Smooth muscle cell (in vitro differentiated cells): ENCODE measurements at regions not wholly inside any gene's neighbourhood (a gene's known extent, or its start where the extent isn't known, plus 50 kb on each side); places are given as distances from the start of the nearest gene placed in this dataset.

ENCODE experiments used
- DNase-seq: peaks from one replicate; lab custom pipeline; 2025; ENCODE audit not compliant: unreplicated experiment; lab: John Stamatoyannopoulos, UW
- H2AFZ ChIP-seq: fragments of 200-600 bp; sonication (generic); 2 replicates; pipeline ENCODE4 v1.6.0; 2016; ENCODE audit warnings: antibody characterized with exemption, low read depth, mild to moderate bottlenecking
- H3F3A ChIP-seq: fragments of 200-600 bp; sonication (generic); 2 replicates; pipeline ENCODE4 v1.6.0; 2017; ENCODE audit warnings: antibody characterized with exemption, low read depth
- H3K27ac ChIP-seq: fragments of 200-600 bp; sonication (generic); 2 replicates; pipeline ENCODE4 v1.5.1; 2016; ENCODE audit warnings: low read depth, mild to moderate bottlenecking
- H3K27me3 ChIP-seq: fragments of 200-600 bp; sonication (generic); 2 replicates; pipeline ENCODE4 v1.6.1; 2016; ENCODE audit warnings: low read depth, mild to moderate bottlenecking
- H3K36me3 ChIP-seq: fragments of 200-600 bp; sonication (generic); 2 replicates; pipeline ENCODE4 v1.5.1; 2016; ENCODE audit warnings: low read depth
- H3K4me1 ChIP-seq: fragments of 200-600 bp; sonication (generic); 2 replicates; pipeline ENCODE4 v1.5.1; 2016; ENCODE audit warnings: low read depth
- H3K4me2 ChIP-seq: fragments of 200-600 bp; sonication (generic); 2 replicates; pipeline ENCODE4 v1.6.0; 2016; ENCODE audit warnings: mild to moderate bottlenecking
- H3K4me3 ChIP-seq: fragments of 200-600 bp; sonication (generic); 2 replicates; pipeline ENCODE4 v1.5.1; 2016; ENCODE audit warnings: mild to moderate bottlenecking
- H3K79me2 ChIP-seq: fragments of 200-600 bp; sonication (generic); 2 replicates; pipeline ENCODE4 v1.6.0; 2016; ENCODE audit warnings: low read depth, mild to moderate bottlenecking
- H3K9ac ChIP-seq: fragments of 200-600 bp; sonication (generic); 2 replicates; pipeline ENCODE4 v1.6.0; 2016; ENCODE audit warnings: low read depth
- H3K9me3 ChIP-seq: fragments of 200-600 bp; sonication (generic); replicated peaks from 2 replicates; pipeline ENCODE4 v1.5.1; 2016; ENCODE audit warnings: low read depth
- H4K20me1 ChIP-seq: fragments of 200-600 bp; sonication (generic); 2 replicates; pipeline ENCODE4 v1.6.0; 2016; ENCODE audit warnings: low read depth
- CTCF ChIP-seq: fragments of 200-600 bp; sonication (generic); IDR thresholded peaks from 2 replicates; pipeline ENCODE4 v1.5.1; 2017; ENCODE audit warnings: borderline replicate concordance, mild to moderate bottlenecking, antibody characterized with exemption; ENCODE audit not compliant: insufficient read depth, poor library complexity, severe bottlenecking
- WGBS: methylation state at CpG from one replicate; pipeline ENCODE4 v1.1.7; 2016; ENCODE audit warnings: low lambda C conversion rate; 5-methylcytosine and 5-hydroxymethylcytosine counted together

- Histone ChIP-seq H3F3A (no peaks in the 10 kb centered on the region), H4K20me1 (no peaks in the 10 kb centered on the region), H3K79me2 (no peaks in the 10 kb centered on the region), H3K4me1 (no peaks in the 10 kb centered on the region), H3K9ac (no peak overlapping the region), H3K36me3 (no peaks in the 10 kb centered on the region), H3K4me2 (no peak overlapping the region), H3K4me3 (no peak overlapping the region), H3K27me3 (no peaks in the 10 kb centered on the region), H3K27ac (no peak overlapping the region), H3K9me3 (no peaks in the 10 kb centered on the region), H2AFZ (no peak overlapping the region)
- WGBS: 96% methylated on average over 2 of the region's 2 CpGs
- no peak for DNase-seq
- no peak for TF ChIP-seq CTCF
Measured at GRCh38 chr5:98299435-98299834, 474.0 kb upstream of the RGMB start.

- Histone ChIP-seq H2AFZ (peak overlapping the region; percentile 33), H4K20me1 (no peaks in the 10 kb centered on the region), H3K27ac (no peak overlapping the region), H3K4me1 (no peaks in the 10 kb centered on the region), H3K79me2 (no peaks in the 10 kb centered on the region), H3K36me3 (no peaks in the 10 kb centered on the region), H3F3A (no peaks in the 10 kb centered on the region), H3K4me2 (no peak overlapping the region), H3K9me3 (no peaks in the 10 kb centered on the region), H3K27me3 (no peaks in the 10 kb centered on the region), H3K4me3 (no peak overlapping the region), H3K9ac (no peak overlapping the region)
- no peak for TF ChIP-seq CTCF
- WGBS: 40% methylated on average over 2 of the region's 2 CpGs
- no peak for DNase-seq
Measured at GRCh38 chr5:98301547-98301946, 471.9 kb upstream of the RGMB start.

- Histone ChIP-seq H3K27me3 (no peaks in the 10 kb centered on the region), H3K36me3 (no peaks in the 10 kb centered on the region), H3K4me3 (no peak overlapping the region), H2AFZ (no peak overlapping the region), H4K20me1 (no peaks in the 10 kb centered on the region), H3K9ac (peak overlapping the region; percentile 96), H3K27ac (peak overlapping the region; percentile 99), H3F3A (peaks cover 14% of the 10 kb centered on the region), H3K9me3 (no peaks in the 10 kb centered on the region), H3K4me1 (peaks cover 22% of the 10 kb centered on the region), H3K79me2 (no peaks in the 10 kb centered on the region), H3K4me2 (peak overlapping the region; percentile 79)
- no peak for DNase-seq
- WGBS: 19% methylated on average over 2 of the region's 2 CpGs
- TF ChIP-seq CTCF: no peak
Measured at GRCh38 chr5:98307811-98308210, 465.7 kb upstream of the RGMB start.

- no peaks in the 10 kb centered on the region for H3K79me2 ChIP-seq
- H3K9me3 ChIP-seq: no peaks in the 10 kb centered on the region
- TF ChIP-seq CTCF: no peak
- no peak overlapping the region for H2AFZ ChIP-seq
- peaks cover 14% of the 10 kb centered on the region for H3F3A ChIP-seq
- H3K4me1 ChIP-seq: peaks cover 22% of the 10 kb centered on the region
- H3K27ac ChIP-seq: peak overlapping the region; percentile 99
- no peak for DNase-seq
- H3K4me3 ChIP-seq: no peak overlapping the region
- H3K4me2 ChIP-seq: peak overlapping the region; percentile 79
- no peaks in the 10 kb centered on the region for H3K36me3 ChIP-seq
- H3K9ac ChIP-seq: peak overlapping the region; percentile 96
- H3K27me3 ChIP-seq: no peaks in the 10 kb centered on the region
- H4K20me1 ChIP-seq: no peaks in the 10 kb centered on the region
- 88% methylated on average over 1 of the region's 1 CpG for WGBS
Measured at GRCh38 chr5:98308231-98308630, 465.2 kb upstream of the RGMB start.
